ENCODE measurements at regions not wholly inside any gene's neighbourhood (a gene's known extent, or its start where the extent isn't known, plus 50 kb on each side); places are given as distances from the start of the nearest gene placed in this dataset.
A peak's percentile ranks its signal among the peaks of the same experiment; 100 is the strongest.

DNA sequence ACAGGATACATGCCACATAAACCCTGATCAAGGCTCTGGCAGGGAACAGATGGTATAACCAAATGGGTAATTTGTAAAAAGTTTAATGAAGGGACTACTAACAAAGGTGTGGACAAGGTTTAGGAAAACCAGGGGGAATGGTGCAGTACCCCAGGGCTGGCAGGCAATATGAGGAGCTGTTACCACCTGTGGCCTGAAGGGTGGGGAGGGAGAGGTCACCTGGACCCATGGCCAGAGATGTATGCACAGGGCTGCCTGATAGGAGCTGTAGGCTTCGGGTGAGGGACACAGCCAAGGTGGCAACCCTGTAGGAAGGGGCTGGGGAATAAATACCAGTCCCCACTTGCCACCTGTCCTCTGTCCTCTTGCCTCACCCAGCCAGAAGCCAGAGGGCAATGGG lies 51.4 kb upstream of the ID3 start:
- no peaks in the 10 kb centered on the region for H3K9me3 ChIP-seq (ENCODE audit: insufficient read depth, low read length, severe bottlenecking)
- H3K79me2 ChIP-seq (ENCODE audit: insufficient read depth, low read length): no peaks in the 10 kb centered on the region
- DNase-seq (no peak), ATAC-seq (ENCODE audit: insufficient read depth, low read depth) (no peak)
- H3K4me2 ChIP-seq (ENCODE audit: insufficient read depth, low read length): no peak overlapping the region
- H3K36me3 ChIP-seq (ENCODE audit: insufficient read depth, low read length): no peaks in the 10 kb centered on the region
- H4K20me1 ChIP-seq (ENCODE audit: insufficient read depth, low read length): no peaks in the 10 kb centered on the region
- H3K27ac ChIP-seq (ENCODE audit: low read length): peak overlapping the region; percentile 39; the same call in 1 of the 2 replicates
- TF ChIP-seq EZH2 (IDR thresholded peaks at IDR 0.05; ENCODE audit: borderline replicate concordance, low read depth, low read length, severe bottlenecking): no peak
- TF ChIP-seq, protein P1, sequence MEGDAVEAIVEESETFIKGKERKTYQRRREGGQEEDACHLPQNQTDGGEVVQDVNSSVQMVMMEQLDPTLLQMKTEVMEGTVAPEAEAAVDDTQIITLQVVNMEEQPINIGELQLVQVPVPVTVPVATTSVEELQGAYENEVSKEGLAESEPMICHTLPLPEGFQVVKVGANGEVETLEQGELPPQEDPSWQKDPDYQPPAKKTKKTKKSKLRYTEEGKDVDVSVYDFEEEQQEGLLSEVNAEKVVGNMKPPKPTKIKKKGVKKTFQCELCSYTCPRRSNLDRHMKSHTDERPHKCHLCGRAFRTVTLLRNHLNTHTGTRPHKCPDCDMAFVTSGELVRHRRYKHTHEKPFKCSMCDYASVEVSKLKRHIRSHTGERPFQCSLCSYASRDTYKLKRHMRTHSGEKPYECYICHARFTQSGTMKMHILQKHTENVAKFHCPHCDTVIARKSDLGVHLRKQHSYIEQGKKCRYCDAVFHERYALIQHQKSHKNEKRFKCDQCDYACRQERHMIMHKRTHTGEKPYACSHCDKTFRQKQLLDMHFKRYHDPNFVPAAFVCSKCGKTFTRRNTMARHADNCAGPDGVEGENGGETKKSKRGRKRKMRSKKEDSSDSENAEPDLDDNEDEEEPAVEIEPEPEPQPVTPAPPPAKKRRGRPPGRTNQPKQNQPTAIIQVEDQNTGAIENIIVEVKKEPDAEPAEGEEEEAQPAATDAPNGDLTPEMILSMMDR (IDR thresholded peaks at IDR 0.05; ENCODE audit: borderline replicate concordance, extremely low read depth, low read length, poor library complexity, severe bottlenecking): no peak
- no peak overlapping the region for H2AFZ ChIP-seq (ENCODE audit: low read depth, low read length)
- no peaks in the 10 kb centered on the region for H3K27me3 ChIP-seq (ENCODE audit: insufficient read depth, low read length, poor library complexity)
- H3K4me3 ChIP-seq (ENCODE audit: low read depth in 1 of 2, low read length in 2 of 2): no peak overlapping the region
- H3K9ac ChIP-seq (ENCODE audit: low read depth, low read length): no peak overlapping the region
- peaks cover 38% of the 10 kb centered on the region for H3K4me1 ChIP-seq (ENCODE audit: insufficient read depth, low read length)

DNA sequence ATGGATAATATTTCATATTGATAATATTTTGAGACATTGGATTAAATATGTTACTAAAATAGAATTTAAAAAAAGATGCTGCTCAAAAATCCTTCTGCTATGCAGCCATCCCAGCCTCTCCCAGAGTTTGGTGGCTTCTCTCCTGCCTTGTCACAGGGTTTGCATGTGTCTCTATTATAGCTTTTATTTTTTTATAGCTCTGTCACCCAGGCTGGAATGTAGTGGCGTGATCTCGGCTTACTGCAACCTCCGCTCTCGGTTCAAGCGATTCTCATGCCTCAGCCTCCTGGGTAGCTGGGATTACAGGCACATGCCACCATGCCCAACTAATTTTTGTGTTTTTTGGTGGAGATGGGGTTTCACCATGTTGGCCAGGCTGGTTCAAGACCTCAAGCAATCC lies 50.7 kb upstream of the ID3 start:
- no peaks in the 10 kb centered on the region for H3K79me2 ChIP-seq (ENCODE audit: insufficient read depth, low read length)
- H4K20me1 ChIP-seq (ENCODE audit: insufficient read depth, low read length): no peaks in the 10 kb centered on the region
- H3K36me3 ChIP-seq (ENCODE audit: insufficient read depth, low read length): no peaks in the 10 kb centered on the region
- no peak for TF ChIP-seq EZH2 (IDR thresholded peaks at IDR 0.05; ENCODE audit: borderline replicate concordance, low read depth, low read length, severe bottlenecking)
- TF ChIP-seq, protein P1 (IDR thresholded peaks at IDR 0.05; ENCODE audit: borderline replicate concordance, extremely low read depth, low read length, poor library complexity, severe bottlenecking): no peak
- H3K9me3 ChIP-seq (ENCODE audit: insufficient read depth, low read length, severe bottlenecking): no peaks in the 10 kb centered on the region
- H2AFZ ChIP-seq (ENCODE audit: low read depth, low read length): no peak overlapping the region
- no peak overlapping the region for H3K4me3 ChIP-seq (ENCODE audit: low read depth in 1 of 2, low read length in 2 of 2)
- peaks cover 36% of the 10 kb centered on the region for H3K4me1 ChIP-seq (ENCODE audit: insufficient read depth, low read length)
- no peak overlapping the region for H3K27ac ChIP-seq (ENCODE audit: low read length)
- ATAC-seq (ENCODE audit: insufficient read depth, low read depth) (no peak), DNase-seq (no peak)
- H3K4me2 ChIP-seq (ENCODE audit: insufficient read depth, low read length): no peak overlapping the region
- H3K27me3 ChIP-seq (ENCODE audit: insufficient read depth, low read length, poor library complexity): no peaks in the 10 kb centered on the region
- no peak overlapping the region for H3K9ac ChIP-seq (ENCODE audit: low read depth, low read length)
